ENCODE measurements at regions not wholly inside any gene's neighbourhood (a gene's known extent, or its start where the extent isn't known, plus 50 kb on each side); places are given as distances from the start of the nearest gene placed in this dataset.

GRCh38 chr7:14073988-14074387, 84.5 kb upstream of the ETV1 start:
- no peak for DNase-seq
- intact Hi-C loops (cut with micrococcal nuclease): no loop called here
- ChIA-PET CTCF (no interaction called here), POLR2A (ENCODE audit: unreplicated experiment) (no interaction called here)
- no peak overlapping the region for H3K4me3 ChIP-seq (ENCODE audit: low read length)
- no peaks in the 10 kb centered on the region for H3K27me3 ChIP-seq (ENCODE audit: low read length)
- H3K36me3 ChIP-seq (ENCODE audit: low read depth, low read length): no peaks in the 10 kb centered on the region
- no peak for ATAC-seq
- H3K4me2 ChIP-seq (ENCODE audit: low read length): no peak overlapping the region
- no peaks in the 10 kb centered on the region for H3F3A ChIP-seq (ENCODE audit: low read length, unreplicated experiment)
- H3K79me2 ChIP-seq (ENCODE audit: low read length): no peaks in the 10 kb centered on the region
- no peaks in the 10 kb centered on the region for H3K9me3 ChIP-seq (ENCODE audit: low read length)
- no peaks in the 10 kb centered on the region for H3K4me1 ChIP-seq (ENCODE audit: insufficient read depth, low read length)
- BruUV-seq (replicated peaks): no TSS peak
- H4K20me1 ChIP-seq (ENCODE audit: low read length): no peaks in the 10 kb centered on the region
- TF ChIP-seq EZH2 (IDR thresholded peaks at IDR 0.05; ENCODE audit: low read length, unreplicated experiment): no peak
- H3K9me2 ChIP-seq (replicated peaks; ENCODE audit: low read length): no peaks in the 10 kb centered on the region
- H3K27ac ChIP-seq (ENCODE audit: low read length): no peak overlapping the region
- H3K9ac ChIP-seq (ENCODE audit: low read length): no peak overlapping the region
- no peak overlapping the region for H2AFZ ChIP-seq (ENCODE audit: low read length)

DNA sequence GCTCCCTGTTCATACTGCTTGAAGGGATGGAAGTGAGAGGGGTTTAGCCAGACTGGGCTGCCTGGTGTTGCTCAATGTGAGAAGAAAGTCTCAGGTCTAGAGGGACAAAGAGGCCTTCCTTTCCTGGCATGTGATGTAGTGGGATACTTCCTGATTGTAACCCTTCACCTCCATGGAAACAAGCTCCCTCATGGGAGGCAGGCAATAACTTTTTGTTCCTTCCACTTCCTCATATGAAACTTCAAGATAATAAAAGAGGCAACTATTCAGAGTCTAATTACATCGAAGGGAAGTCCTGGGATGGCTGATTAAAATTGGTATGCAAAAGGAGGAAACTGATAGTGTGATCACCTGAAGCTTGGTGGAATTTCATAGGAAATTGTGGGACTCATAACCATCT, 84.1 kb upstream of the ETV1 start:
- H3K27ac ChIP-seq (ENCODE audit: low read length): no peak overlapping the region
- no peaks in the 10 kb centered on the region for H3F3A ChIP-seq (ENCODE audit: low read length, unreplicated experiment)
- no peak for TF ChIP-seq EZH2 (IDR thresholded peaks at IDR 0.05; ENCODE audit: low read length, unreplicated experiment)
- TF ChIP-seq, protein P1, sequence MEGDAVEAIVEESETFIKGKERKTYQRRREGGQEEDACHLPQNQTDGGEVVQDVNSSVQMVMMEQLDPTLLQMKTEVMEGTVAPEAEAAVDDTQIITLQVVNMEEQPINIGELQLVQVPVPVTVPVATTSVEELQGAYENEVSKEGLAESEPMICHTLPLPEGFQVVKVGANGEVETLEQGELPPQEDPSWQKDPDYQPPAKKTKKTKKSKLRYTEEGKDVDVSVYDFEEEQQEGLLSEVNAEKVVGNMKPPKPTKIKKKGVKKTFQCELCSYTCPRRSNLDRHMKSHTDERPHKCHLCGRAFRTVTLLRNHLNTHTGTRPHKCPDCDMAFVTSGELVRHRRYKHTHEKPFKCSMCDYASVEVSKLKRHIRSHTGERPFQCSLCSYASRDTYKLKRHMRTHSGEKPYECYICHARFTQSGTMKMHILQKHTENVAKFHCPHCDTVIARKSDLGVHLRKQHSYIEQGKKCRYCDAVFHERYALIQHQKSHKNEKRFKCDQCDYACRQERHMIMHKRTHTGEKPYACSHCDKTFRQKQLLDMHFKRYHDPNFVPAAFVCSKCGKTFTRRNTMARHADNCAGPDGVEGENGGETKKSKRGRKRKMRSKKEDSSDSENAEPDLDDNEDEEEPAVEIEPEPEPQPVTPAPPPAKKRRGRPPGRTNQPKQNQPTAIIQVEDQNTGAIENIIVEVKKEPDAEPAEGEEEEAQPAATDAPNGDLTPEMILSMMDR (conservative IDR thresholded peaks at IDR 0.05; ENCODE audit: low read depth, low read length): no peak
- no peak for TF ChIP-seq EZH2phosphoT487 (IDR thresholded peaks at IDR 0.05; ENCODE audit: borderline replicate concordance, low read length)
- intact Hi-C loops (cut with micrococcal nuclease): no loop called here
- ChIA-PET CTCF (no interaction called here), POLR2A (ENCODE audit: unreplicated experiment) (no interaction called here)
- H4K20me1 ChIP-seq (ENCODE audit: low read length): no peaks in the 10 kb centered on the region
- H3K4me2 ChIP-seq (ENCODE audit: low read length): no peak overlapping the region
- BruUV-seq (replicated peaks): no TSS peak
- H3K4me3 ChIP-seq (ENCODE audit: low read length): no peak overlapping the region
- H3K36me3 ChIP-seq (ENCODE audit: low read depth, low read length): no peaks in the 10 kb centered on the region
- no peak overlapping the region for H3K9ac ChIP-seq (ENCODE audit: low read length)
- H3K27me3 ChIP-seq (ENCODE audit: low read length): no peaks in the 10 kb centered on the region
- no peaks in the 10 kb centered on the region for H3K9me2 ChIP-seq (replicated peaks; ENCODE audit: low read length)
- no peak overlapping the region for H2AFZ ChIP-seq (ENCODE audit: low read length)
- no peaks in the 10 kb centered on the region for H3K4me1 ChIP-seq (ENCODE audit: insufficient read depth, low read length)
- no peaks in the 10 kb centered on the region for H3K9me3 ChIP-seq (ENCODE audit: low read length)
- no peaks in the 10 kb centered on the region for H3K79me2 ChIP-seq (ENCODE audit: low read length)
- DNase-seq: no peak
- ATAC-seq: no peak

GRCh38 chr7:14071045-14071444, 81.6 kb upstream of the ETV1 start:
- Histone ChIP-seq H3K79me2 (ENCODE audit: low read length) (no peaks in the 10 kb centered on the region), H3K4me1 (ENCODE audit: insufficient read depth, low read length) (no peaks in the 10 kb centered on the region), H3K27ac (ENCODE audit: low read length) (no peak overlapping the region), H4K20me1 (ENCODE audit: low read length) (no peaks in the 10 kb centered on the region), H3K9me2 (replicated peaks; ENCODE audit: low read length) (no peaks in the 10 kb centered on the region), H3K4me2 (ENCODE audit: low read length) (no peak overlapping the region), H3F3A (ENCODE audit: low read length, unreplicated experiment) (no peaks in the 10 kb centered on the region), H3K36me3 (ENCODE audit: low read depth, low read length) (no peaks in the 10 kb centered on the region), H3K4me3 (ENCODE audit: low read length) (no peak overlapping the region), H3K9ac (ENCODE audit: low read length) (no peak overlapping the region), H3K9me3 (ENCODE audit: low read length) (no peaks in the 10 kb centered on the region), H2AFZ (ENCODE audit: low read length) (no peak overlapping the region), H3K27me3 (ENCODE audit: low read length) (no peaks in the 10 kb centered on the region)
- TF ChIP-seq EZH2phosphoT487 (IDR thresholded peaks at IDR 0.05; ENCODE audit: borderline replicate concordance, low read length): no peak
- TF ChIP-seq, protein P1 (conservative IDR thresholded peaks at IDR 0.05; ENCODE audit: low read depth, low read length): no peak
- TF ChIP-seq EZH2 (IDR thresholded peaks at IDR 0.05; ENCODE audit: low read length, unreplicated experiment): no peak
- CTCF ChIA-PET: no interaction called here
- BruUV-seq (replicated peaks): no TSS peak
- POLR2A ChIA-PET (ENCODE audit: unreplicated experiment): no interaction called here
- ATAC-seq (no peak), DNase-seq (no peak)
- intact Hi-C loops (cut with micrococcal nuclease): no loop called here
